Choroid plexus epithelial cell (primary cell): ENCODE measurements at regions not wholly inside any gene's neighbourhood (a gene's known extent, or its start where the extent isn't known, plus 50 kb on each side); places are given as distances from the start of the nearest gene placed in this dataset.
A peak's percentile ranks its signal among the peaks of the same experiment; 100 is the strongest.

Source experiments
- DNase-seq: peaks from one replicate; pipeline ENCODE4 v3.0.0-alpha.2; 2010; ENCODE audit warnings: low read depth
- H3K4me3 ChIP-seq: 2 replicates; pipeline ENCODE4 v1.5.1; 2011; ENCODE audit warnings: low read depth, mild to moderate bottlenecking, control low read depth, low read length, moderate library complexity
- CTCF ChIP-seq: conservative IDR thresholded peaks from 2 replicates; pipeline ENCODE4 v1.5.1; 2011; ENCODE audit warnings: low read depth, mild to moderate bottlenecking, control low read depth, inconsistent platforms, low read length, moderate library complexity

- TF ChIP-seq CTCF = no peak
- no peak overlapping the region for H3K4me3 ChIP-seq
- DNase-seq = no peak
Measured at GRCh38 chr18:73780218-73780617, 367.4 kb downstream of the FBXO15 start.

GRCh38 chr18:73778032-73778359 is 369.6 kb downstream of the FBXO15 start:
- no peak for TF ChIP-seq CTCF
- no peak overlapping the region for H3K4me3 ChIP-seq
- peak; percentile 16 for DNase-seq

- DNase-seq = no peak
- no peak overlapping the region for H3K4me3 ChIP-seq
- no peak for TF ChIP-seq CTCF
Measured at GRCh38 chr18:73777356-73778031, 370.1 kb downstream of the FBXO15 start.

GRCh38 chr18:73774811-73775509 is 372.7 kb downstream of the FBXO15 start:
- H3K4me3 ChIP-seq = no peak overlapping the region

GRCh38 chr18:73768043-73768442 is 379.6 kb downstream of the FBXO15 start:
- TF ChIP-seq CTCF = no peak
- DNase-seq = no peak
- H3K4me3 ChIP-seq = no peak overlapping the region

More at GRCh38 chr18:73774811-73775509, 372.7 kb downstream of the FBXO15 start:
- no peak for DNase-seq
- no peak for TF ChIP-seq CTCF

- H3K4me3 ChIP-seq = no peak overlapping the region
- no peak for TF ChIP-seq CTCF
- no peak for DNase-seq
Measured at GRCh38 chr18:73766910-73767515, 380.6 kb downstream of the FBXO15 start.
